OCI-M2 (cell line): ENCODE measurements at regions not wholly inside any gene's neighbourhood (a gene's known extent, or its start where the extent isn't known, plus 50 kb on each side); places are given as distances from the start of the nearest gene placed in this dataset.
"Not testable (repeated sequence)": the region's sequence is repeated elsewhere in the genome, so short reads cannot be mapped to it uniquely, and the experiment has no call there.

Experiments
- DNase-seq: peaks from one replicate; lab custom pipeline; 2025; ENCODE audit not compliant: unreplicated experiment; lab: John Stamatoyannopoulos, UW

- no peak for DNase-seq
Observed at GRCh38 chr2:77578354-77578753, 56.2 kb upstream of the LRRTM4 start.

- DNase-seq, result no peak
Observed at GRCh38 chr2:77579076-77579769, 57.0 kb upstream of the LRRTM4 start.

GRCh38 chr2:77588438-77588837, 66.3 kb upstream of the LRRTM4 start:
- DNase-seq, result no peak

GRCh38 chr2:77590298-77590917, 68.2 kb upstream of the LRRTM4 start:
- DNase-seq, result no peak

- DNase-seq, result not testable (repeated sequence)
Observed at GRCh38 chr2:77592955-77593354, 70.8 kb upstream of the LRRTM4 start.

GRCh38 chr2:77602771-77603170, 80.6 kb upstream of the LRRTM4 start:
- DNase-seq, result no peak

GRCh38 chr2:77604953-77605929, 83.1 kb upstream of the LRRTM4 start:
- no peak for DNase-seq

GRCh38 chr2:77608510-77608909, 86.3 kb upstream of the LRRTM4 start:
- DNase-seq, result no peak

GRCh38 chr2:77629539-77629938, 107.4 kb upstream of the LRRTM4 start:
- no peak for DNase-seq

- no peak for DNase-seq
Observed at GRCh38 chr2:77631007-77631406, 108.8 kb upstream of the LRRTM4 start.

GRCh38 chr2:77633601-77634000, 111.4 kb upstream of the LRRTM4 start:
- no peak for DNase-seq

- DNase-seq, result no peak
Observed at GRCh38 chr2:77640924-77641323, 118.7 kb upstream of the LRRTM4 start.

- no peak for DNase-seq
Observed at GRCh38 chr2:77642339-77642738, 120.2 kb upstream of the LRRTM4 start.

GRCh38 chr2:77649856-77650255, 127.7 kb upstream of the LRRTM4 start:
- DNase-seq, result no peak

GRCh38 chr2:77652499-77652898, 130.3 kb upstream of the LRRTM4 start:
- DNase-seq, result no peak

- no peak for DNase-seq
Observed at GRCh38 chr2:77664491-77664890, 142.3 kb upstream of the LRRTM4 start.

- DNase-seq, result no peak
Observed at GRCh38 chr2:77666251-77666980, 144.2 kb upstream of the LRRTM4 start.

- DNase-seq, result not testable (repeated sequence)
Observed at GRCh38 chr2:77684543-77685319, 162.6 kb upstream of the LRRTM4 start.

- DNase-seq, result no peak
Observed at GRCh38 chr2:77712601-77713000, 190.4 kb upstream of the LRRTM4 start.

GRCh38 chr2:77713412-77713811, 191.2 kb upstream of the LRRTM4 start:
- DNase-seq, result no peak
